Gastrocnemius medialis (tissue), 4 donors: ENCODE measurements at regions not wholly inside any gene's neighbourhood (a gene's known extent, or its start where the extent isn't known, plus 50 kb on each side); places are given as distances from the start of the nearest gene placed in this dataset.

Experiments used
- CTCF ChIP-seq, 5 experiments: fragments of 450-650 bp in 3 of 5; fragments of 200-600 bp in 2 of 5; sonication (generic) in 2 of 5; IDR thresholded peaks in 4 of 5; conservative IDR thresholded peaks in 1 of 5; 1 replicate in 4 of 5; 2 replicates in 1 of 5; pipeline ENCODE4 v1.5.1; 2016 to 2019; ENCODE audit warnings: antibody characterized with exemption in 5 of 5, mild to moderate bottlenecking in 3 of 5, moderate library complexity in 3 of 5
- POLR2A ChIP-seq, 2 donors: fragments of 450-650 bp; IDR thresholded peaks; one replicate each; pipeline ENCODE4 v1.6.1; 2017; ENCODE audit warnings: antibody characterized with exemption in 2 of 2, mild to moderate bottlenecking in 2 of 2, moderate library complexity in 2 of 2

- no peak for TF ChIP-seq CTCF (IDR thresholded peaks at IDR 0.05 in 4 of 5, conservative IDR thresholded peaks at IDR 0.05 in 1 of 5)
- no peak for TF ChIP-seq POLR2A (IDR thresholded peaks at IDR 0.05)
Measured at GRCh38 chr2:61626827-61627226, 88.7 kb upstream of the XPO1 start.
